Stomach (tissue), 4 donors: ENCODE measurements at regions not wholly inside any gene's neighbourhood (a gene's known extent, or its start where the extent isn't known, plus 50 kb on each side); places are given as distances from the start of the nearest gene placed in this dataset.

Experiments used
- CTCF ChIP-seq, 7 experiments: fragments of 450-650 bp in 4 of 7; fragments of 200-600 bp in 3 of 7; sonication (generic) in 3 of 7; IDR thresholded peaks; one replicate each; pipeline ENCODE4 v1.5.1; 2016 to 2019; ENCODE audit warnings: antibody characterized with exemption in 7 of 7, control low read depth in 2 of 7, mild to moderate bottlenecking in 1 of 7
- EP300 ChIP-seq: sonication (generic); formaldehyde crosslinking; IDR thresholded peaks from one replicate; pipeline ENCODE4 v1.6.1; 2017; ENCODE audit warnings: antibody characterized with exemption
- POLR2A ChIP-seq, 4 donors: fragments of 450-650 bp; IDR thresholded peaks; one replicate each; pipeline ENCODE4 v1.6.1; 2016; ENCODE audit warnings: antibody characterized with exemption in 4 of 4, control low read depth in 2 of 4, mild to moderate bottlenecking in 1 of 4, moderate library complexity in 1 of 4
- POLR2AphosphoS5 ChIP-seq, 3 donors: sonication (generic); formaldehyde crosslinking; IDR thresholded peaks; one replicate each; pipeline ENCODE4 v1.6.1; 2016; ENCODE audit warnings: antibody characterized with exemption in 3 of 3

DNA sequence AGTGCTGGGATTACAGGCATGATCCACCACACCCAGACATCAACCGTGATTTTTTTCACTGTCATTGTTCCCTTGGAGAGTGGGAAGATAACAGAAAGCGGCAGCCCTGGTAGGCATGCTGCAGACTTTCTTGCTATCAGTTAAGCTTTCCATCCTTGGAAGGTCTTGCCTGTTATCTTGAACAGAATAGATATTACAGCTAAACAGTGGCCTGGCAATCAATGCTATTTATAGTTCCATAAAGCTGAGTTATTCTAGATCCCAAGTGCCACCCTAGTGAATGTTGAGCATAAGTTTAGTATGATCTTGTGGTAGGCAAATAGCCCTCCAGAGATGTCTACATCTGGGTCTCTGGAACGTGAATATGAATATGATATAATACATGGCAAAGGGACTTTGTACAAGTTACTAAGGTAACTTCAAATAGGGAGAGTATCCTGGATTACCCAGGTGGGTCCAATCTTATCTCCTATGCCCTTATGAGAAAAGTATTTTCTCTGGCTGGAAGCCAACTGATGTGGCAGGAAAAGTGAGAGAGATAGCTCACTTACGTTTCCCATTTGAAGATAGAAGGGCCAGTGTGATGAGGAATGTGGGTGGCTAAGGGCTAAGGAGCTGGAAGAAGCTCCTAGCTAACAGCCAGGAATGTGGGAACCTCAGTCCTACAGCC lies 609.1 kb upstream of the IGFBP3 start:
- TF ChIP-seq CTCF (IDR thresholded peaks at IDR 0.05) (no peak), EP300 (no peak), POLR2AphosphoS5 (IDR thresholded peaks at IDR 0.05) (no peak), POLR2A (IDR thresholded peaks at IDR 0.05) (no peak)
